IMR-90 (cell line): ENCODE measurements at regions not wholly inside any gene's neighbourhood (a gene's known extent, or its start where the extent isn't known, plus 50 kb on each side); places are given as distances from the start of the nearest gene placed in this dataset.

Experiments used
- ATAC-seq: fragments of 200-7000 bp; cut with Tn5 transposase; 2 replicates; pipeline ENCODE4 v1.9.1; 2020; ENCODE audit warnings: low read depth, mild to moderate bottlenecking, moderate library complexity
- BruUV-seq: library from RNA; stranded (reverse); fragments of 400-500 nt; replicated peaks from 2 replicates; lab custom pipeline; 2021; lab: Mats Ljungman, UMichigan
- CTCF ChIA-PET: fragments of 300-600 bp; formaldehyde crosslinking; extraction: SDS; loops from one replicate; lab custom pipeline; 2021; ENCODE audit warnings: antibody characterized with exemption; lab: Yijun Ruan, JAX
- POLR2A ChIA-PET: fragments of 300-600 bp; sonication (Branson Sonifier 250); formaldehyde crosslinking; loops from one replicate; lab custom pipeline; 2022; ENCODE audit warnings: antibody characterized with exemption; ENCODE audit not compliant: unreplicated experiment; lab: Charles Lee
- DNase-seq: peaks from one replicate; pipeline ENCODE4 v3.0.0; 2013
- H2AFZ ChIP-seq: replicated peaks from 2 replicates; pipeline ENCODE3; 2013; ENCODE audit warnings: low read length, mild to moderate bottlenecking; ENCODE audit not compliant: poor library complexity
- H2AK5ac ChIP-seq: 2 replicates; pipeline ENCODE4 v1.6.1; 2013; ENCODE audit warnings: low read depth, low read length, inconsistent platforms
- H2AK9ac ChIP-seq: replicated peaks from 2 replicates; pipeline ENCODE3; 2013; ENCODE audit warnings: mild to moderate bottlenecking, low read depth, low read length, moderate library complexity; ENCODE audit not compliant: poor library complexity
- H2BK120ac ChIP-seq: 2 replicates; pipeline ENCODE4 v1.6.1; 2013; ENCODE audit warnings: low read depth, low read length, inconsistent platforms
- H2BK15ac ChIP-seq: 3 replicates; pipeline ENCODE4 v1.6.1; 2013; ENCODE audit warnings: low read depth, low read length, inconsistent platforms
- H2BK20ac ChIP-seq: 2 replicates; pipeline ENCODE4 v1.6.1; 2013; ENCODE audit warnings: low read depth, mild to moderate bottlenecking, inconsistent platforms, low read length, moderate library complexity
- H2BK5ac ChIP-seq: 2 replicates; pipeline ENCODE4 v1.6.1; 2013; ENCODE audit warnings: mild to moderate bottlenecking, low read depth, low read length, inconsistent platforms; ENCODE audit not compliant: poor library complexity, severe bottlenecking
- H3K14ac ChIP-seq: replicated peaks from 2 replicates; pipeline ENCODE4 v1.6.1; 2013; ENCODE audit warnings: low read depth, low read length, inconsistent platforms
- H3K18ac ChIP-seq: 2 replicates; pipeline ENCODE4 v1.6.1; 2013; ENCODE audit warnings: low read depth, low read length, control low read depth
- H3K23ac ChIP-seq: 2 replicates; pipeline ENCODE4 v1.6.1; 2013; ENCODE audit warnings: low read depth, low read length, inconsistent platforms
- H3K27ac ChIP-seq: 2 replicates; pipeline ENCODE4 v1.5.1; 2013; ENCODE audit warnings: mild to moderate bottlenecking, control low read depth, low read length; ENCODE audit not compliant: insufficient read depth
- H3K27me3 ChIP-seq: 2 replicates; pipeline ENCODE4 v1.6.1; 2013; ENCODE audit warnings: low read length; ENCODE audit not compliant: control insufficient read depth, insufficient read depth
- H3K36me3 ChIP-seq: 2 replicates; pipeline ENCODE4 v1.6.1; 2013; ENCODE audit warnings: low read length, mixed read lengths; ENCODE audit not compliant: control insufficient read depth, insufficient read depth
- H3K4ac ChIP-seq: 2 replicates; pipeline ENCODE4 v1.6.1; 2013; ENCODE audit warnings: low read depth, low read length, inconsistent platforms
- H3K4me1 ChIP-seq: 2 replicates; pipeline ENCODE4 v1.6.1; 2013; ENCODE audit warnings: low read length, mixed read lengths; ENCODE audit not compliant: control insufficient read depth, insufficient read depth
- H3K4me2 ChIP-seq: 2 replicates; pipeline ENCODE4 v1.6.1; 2013; ENCODE audit warnings: low read depth, mild to moderate bottlenecking, control low read depth, low read length, moderate library complexity
- H3K4me3 ChIP-seq: 2 replicates; pipeline ENCODE4 v1.5.1; 2013; ENCODE audit warnings: low read depth, mild to moderate bottlenecking, control low read depth, low read length, moderate library complexity; ENCODE audit not compliant: insufficient read depth
- H3K56ac ChIP-seq: 2 replicates; pipeline ENCODE4 v1.6.1; 2013; ENCODE audit warnings: low read length, inconsistent platforms; ENCODE audit not compliant: insufficient read depth; ENCODE audit errors: extremely low read depth
- H3K79me1 ChIP-seq, 2 experiments: 2 replicates each; pipeline ENCODE4 v1.6.1; 2013; ENCODE audit warnings: low read length in 2 of 2, inconsistent platforms in 1 of 2, low read depth in 1 of 2
- H3K9ac ChIP-seq: 2 replicates; pipeline ENCODE4 v1.6.1; 2013; ENCODE audit warnings: low read depth, low read length, control low read depth
- H3K9me1 ChIP-seq: 2 replicates; pipeline ENCODE4 v1.6.1; 2013; ENCODE audit warnings: low read length, inconsistent platforms; ENCODE audit not compliant: insufficient read depth
- H3K9me3 ChIP-seq: 2 replicates; pipeline ENCODE4 v1.6.1; 2013; ENCODE audit warnings: low read length; ENCODE audit not compliant: control insufficient read depth, insufficient read depth
- H4K20me1 ChIP-seq: 2 replicates; pipeline ENCODE4 v1.6.1; 2013; ENCODE audit warnings: low read length, inconsistent platforms; ENCODE audit not compliant: insufficient read depth
- H4K5ac ChIP-seq: 2 replicates; pipeline ENCODE4 v1.6.1; 2013; ENCODE audit warnings: mild to moderate bottlenecking, low read depth, low read length, control low read depth
- H4K8ac ChIP-seq, 2 experiments: 2 replicates each; pipeline ENCODE4 v1.6.1; 2013; ENCODE audit warnings: low read depth in 2 of 2, low read length in 2 of 2, control low read depth in 1 of 2, inconsistent platforms in 1 of 2
- H4K91ac ChIP-seq: 2 replicates; pipeline ENCODE4 v1.6.1; 2013; ENCODE audit warnings: low read depth, low read length, inconsistent platforms; ENCODE audit not compliant: insufficient read depth
- BHLHE40 ChIP-seq: fragments of 150-350 bp; IDR thresholded peaks from 2 replicates; pipeline ENCODE4 v1.6.1; 2016; ENCODE audit warnings: mild to moderate bottlenecking, low read depth, low read length
- CEBPB ChIP-seq: IDR thresholded peaks from 2 replicates; pipeline ENCODE4 v1.6.1; 2012; ENCODE audit warnings: low read depth, low read length, improper control_type of control experiment
- CHD1 ChIP-seq: IDR thresholded peaks from 2 replicates; pipeline ENCODE4 v1.6.1; 2012; ENCODE audit warnings: low read depth, low read length, improper control_type of control experiment
- CTCF ChIP-seq: conservative IDR thresholded peaks from 2 replicates; pipeline ENCODE4 v1.5.1; 2012; ENCODE audit warnings: mild to moderate bottlenecking, low read depth, low read length, improper control_type of control experiment
- ELK1 ChIP-seq: fragments of 150-350 bp; IDR thresholded peaks from 2 replicates; pipeline ENCODE4 v1.6.1; 2016; ENCODE audit warnings: low read depth, mild to moderate bottlenecking, low read length, moderate library complexity, borderline replicate concordance
- FOS ChIP-seq: fragments of 150-350 bp; IDR thresholded peaks from 2 replicates; pipeline ENCODE4 v1.6.1; 2016; ENCODE audit warnings: low read depth, low read length
- MAFK ChIP-seq: IDR thresholded peaks from 2 replicates; pipeline ENCODE4 v1.6.1; 2012; ENCODE audit warnings: low read depth, low read length, improper control_type of control experiment
- MAZ ChIP-seq: IDR thresholded peaks from 2 replicates; pipeline ENCODE4 v1.6.1; 2012; ENCODE audit warnings: low read depth, mild to moderate bottlenecking, low read length, improper control_type of control experiment, moderate library complexity, borderline replicate concordance
- MXI1 ChIP-seq: IDR thresholded peaks from 2 replicates; pipeline ENCODE4 v1.6.1; 2012; ENCODE audit warnings: low read depth, mild to moderate bottlenecking, low read length, moderate library complexity, borderline replicate concordance
- NFE2L2 ChIP-seq: fragments of 150-350 bp; IDR thresholded peaks from 2 replicates; pipeline ENCODE4 v1.6.1; 2016; ENCODE audit warnings: low read depth, mild to moderate bottlenecking, low read length
- POLR2A ChIP-seq: IDR thresholded peaks from 2 replicates; pipeline ENCODE4 v1.6.1; 2012; ENCODE audit warnings: mild to moderate bottlenecking, low read depth, low read length
- RAD21 ChIP-seq: IDR thresholded peaks from 2 replicates; pipeline ENCODE4 v1.6.1; 2012; ENCODE audit warnings: low read length, improper control_type of control experiment
- RCOR1 ChIP-seq: IDR thresholded peaks from 2 replicates; pipeline ENCODE4 v1.6.1; 2012; ENCODE audit warnings: mild to moderate bottlenecking, low read length, improper control_type of control experiment; ENCODE audit not compliant: insufficient replicate concordance
- RFX5 ChIP-seq: IDR thresholded peaks from 2 replicates; pipeline ENCODE4 v1.8.0; 2012; ENCODE audit warnings: low read depth, mild to moderate bottlenecking, low read length, moderate library complexity
- SMC3 ChIP-seq: fragments of 150-350 bp; IDR thresholded peaks from 2 replicates; pipeline ENCODE4 v1.6.1; 2016; ENCODE audit warnings: low read depth, mild to moderate bottlenecking, antibody characterized with exemption, low read length, moderate library complexity
- USF2 ChIP-seq: fragments of 150-350 bp; IDR thresholded peaks from 2 replicates; pipeline ENCODE4 v1.6.1; 2017; ENCODE audit warnings: mild to moderate bottlenecking, antibody characterized with exemption, low read length, low read depth
- WGBS, 2 experiments: methylation state at CpG; one replicate each; pipeline versions ENCODE4 v1.1.5 to v1.1.7; 2013; ENCODE audit warnings: missing lambda C conversion rate in 2 of 2; ENCODE audit not compliant: insufficient read length in 1 of 2; ENCODE audit errors: extremely low coverage in 2 of 2; 5-methylcytosine and 5-hydroxymethylcytosine counted together
- dilution Hi-C: fragments of 300-500 bp; cut with HindIII; formaldehyde crosslinking; loops from one replicate; pipeline ENCODE4 v1.14.3; 2018; ENCODE audit warnings: low sequenced_read_pairs; ENCODE audit not compliant: unreplicated experiment
- in situ Hi-C: fragments of 300-500 bp; cut with MboI; formaldehyde crosslinking; loops from 3 replicates; pipeline ENCODE4 v1.14.3; 2019; ENCODE audit warnings: low sequenced_read_pairs, inconsistent platforms, mixed read lengths
- intact Hi-C: fragments of 100-400 bp; cut with micrococcal nuclease; formaldehyde crosslinking; loops from 2 replicates; pipeline ENCODE4 v1.10.0; 2022

- Histone ChIP-seq H3K27me3 (no peaks in the 10 kb centered on the region), H2AK9ac (no peak overlapping the region), H2AFZ (no peak overlapping the region), H3K56ac (no peak overlapping the region), H3K36me3 (no peaks in the 10 kb centered on the region), H2BK5ac (no peak overlapping the region), H3K4me2 (no peak overlapping the region), H3K4ac (no peak overlapping the region), H4K5ac (no peak overlapping the region), H3K23ac (no peak overlapping the region), H3K4me1 (no peaks in the 10 kb centered on the region), H3K9ac (no peak overlapping the region), H4K8ac (no peak overlapping the region), H3K18ac (no peak overlapping the region), H3K14ac (no peak overlapping the region), H4K20me1 (no peaks in the 10 kb centered on the region), H2BK120ac (no peak overlapping the region), H3K9me3 (peaks cover 33% of the 10 kb centered on the region), H3K4me3 (no peak overlapping the region), H2BK15ac (no peak overlapping the region), H2AK5ac (no peak overlapping the region), H2BK20ac (no peak overlapping the region), H3K79me1 (no peaks in the 10 kb centered on the region), H4K91ac (no peak overlapping the region), H3K27ac (no peak overlapping the region), H3K9me1 (no peaks in the 10 kb centered on the region)
- ATAC-seq (no peak), DNase-seq (no peak)
- BruUV-seq = no TSS peak
- intact Hi-C loops (no loop called here), in situ Hi-C loops (no loop called here), dilution Hi-C loops (no loop called here)
- no peak for TF ChIP-seq RFX5
- no peak for TF ChIP-seq POLR2A
- no peak for TF ChIP-seq MAZ
- no peak for TF ChIP-seq NFE2L2
- TF ChIP-seq RAD21 = no peak
- TF ChIP-seq CHD1 = no peak
- TF ChIP-seq RCOR1 = no peak
- TF ChIP-seq SMC3 = no peak
- TF ChIP-seq USF2 = no peak
- TF ChIP-seq FOS = no peak
- TF ChIP-seq CEBPB = no peak
- TF ChIP-seq MAFK = no peak
- TF ChIP-seq ELK1 = no peak
- TF ChIP-seq CTCF = no peak
- TF ChIP-seq MXI1 = no peak
- TF ChIP-seq BHLHE40 = no peak
- WGBS, 2 experiments = no CpG with 5 or more reads among the region's 11 CpGs
- ChIA-PET POLR2A (no interaction called here), CTCF (no interaction called here)
Measured at GRCh38 chr10:128969551-128969950, 497.5 kb upstream of the MGMT start.
